Fibroblast of lung (primary cell): ENCODE measurements at regions not wholly inside any gene's neighbourhood (a gene's known extent, or its start where the extent isn't known, plus 50 kb on each side); places are given as distances from the start of the nearest gene placed in this dataset.

ENCODE experiments used
- DNase-seq, 2 donors: peaks; one replicate each; pipeline versions ENCODE4 v3.0.0 to v3.0.0-alpha.2; 2010; ENCODE audit warnings: low read depth in 2 of 2
- H2AFZ ChIP-seq: 2 replicates; pipeline ENCODE4 v1.5.1; 2012; ENCODE audit warnings: low read length, control low read depth, inconsistent platforms
- H3K27ac ChIP-seq: 2 replicates; pipeline ENCODE4 v1.5.1; 2011; ENCODE audit warnings: low read length, control low read depth; ENCODE audit not compliant: insufficient read depth
- H3K27me3 ChIP-seq: 2 replicates; pipeline ENCODE4 v1.5.1; 2011; ENCODE audit warnings: mild to moderate bottlenecking, low read length; ENCODE audit not compliant: control insufficient read depth, insufficient read depth
- H3K36me3 ChIP-seq: 2 replicates; pipeline ENCODE4 v1.5.1; 2011; ENCODE audit warnings: low read length; ENCODE audit not compliant: control insufficient read depth, insufficient read depth
- H3K4me1 ChIP-seq: 2 replicates; pipeline ENCODE4 v1.5.1; 2011; ENCODE audit warnings: low read length; ENCODE audit not compliant: control insufficient read depth, insufficient read depth; ENCODE audit errors: extremely low read depth
- H3K4me2 ChIP-seq: 2 replicates; pipeline ENCODE4 v1.5.1; 2011; ENCODE audit warnings: low read length, control low read depth; ENCODE audit not compliant: insufficient read depth; ENCODE audit errors: extremely low read depth
- H3K4me3 ChIP-seq, 4 experiments: fragments of 200-600 bp in 1 of 4; sonication (generic) in 1 of 4; replicated peaks in 1 of 4; 2 replicates each; pipeline ENCODE4 v1.5.1; 2011 to 2016; ENCODE audit warnings: low read length in 4 of 4, low read depth in 3 of 4, mild to moderate bottlenecking in 3 of 4, control low read depth in 2 of 4, inconsistent platforms in 1 of 4, mixed read lengths in 1 of 4; ENCODE audit not compliant: insufficient read depth in 1 of 4; ENCODE audit errors: control extremely low read depth in 1 of 4
- H3K79me2 ChIP-seq: 2 replicates; pipeline ENCODE4 v1.5.1; 2012; ENCODE audit warnings: mild to moderate bottlenecking, low read length, inconsistent platforms; ENCODE audit not compliant: control insufficient read depth, insufficient read depth
- H3K9ac ChIP-seq: 2 replicates; pipeline ENCODE4 v1.5.1; 2011; ENCODE audit warnings: mild to moderate bottlenecking, low read length, control low read depth; ENCODE audit not compliant: insufficient read depth
- H3K9me3 ChIP-seq: 2 replicates; pipeline ENCODE4 v1.5.1; 2012; ENCODE audit warnings: low read depth, low read length; ENCODE audit not compliant: control insufficient read depth, insufficient read depth
- H4K20me1 ChIP-seq: 2 replicates; pipeline ENCODE4 v1.5.1; 2011; ENCODE audit warnings: low read length; ENCODE audit not compliant: control insufficient read depth, insufficient read depth; ENCODE audit errors: extremely low read depth
- CTCF ChIP-seq, 2 donors: IDR thresholded peaks in 1 of 2; conservative IDR thresholded peaks in 1 of 2; 1 replicate in 1 of 2; 2 replicates in 1 of 2; pipeline ENCODE4 v1.5.1; 2011 to 2012; ENCODE audit warnings: low read length in 2 of 2, control low read depth in 1 of 2, inconsistent platforms in 1 of 2, low read depth in 1 of 2, mild to moderate bottlenecking in 1 of 2
- EZH2 ChIP-seq: IDR thresholded peaks from 2 replicates; pipeline ENCODE4 v1.5.1; 2012; ENCODE audit warnings: low read length, control low read depth, mild to moderate bottlenecking; ENCODE audit errors: missing control alignments

DNA sequence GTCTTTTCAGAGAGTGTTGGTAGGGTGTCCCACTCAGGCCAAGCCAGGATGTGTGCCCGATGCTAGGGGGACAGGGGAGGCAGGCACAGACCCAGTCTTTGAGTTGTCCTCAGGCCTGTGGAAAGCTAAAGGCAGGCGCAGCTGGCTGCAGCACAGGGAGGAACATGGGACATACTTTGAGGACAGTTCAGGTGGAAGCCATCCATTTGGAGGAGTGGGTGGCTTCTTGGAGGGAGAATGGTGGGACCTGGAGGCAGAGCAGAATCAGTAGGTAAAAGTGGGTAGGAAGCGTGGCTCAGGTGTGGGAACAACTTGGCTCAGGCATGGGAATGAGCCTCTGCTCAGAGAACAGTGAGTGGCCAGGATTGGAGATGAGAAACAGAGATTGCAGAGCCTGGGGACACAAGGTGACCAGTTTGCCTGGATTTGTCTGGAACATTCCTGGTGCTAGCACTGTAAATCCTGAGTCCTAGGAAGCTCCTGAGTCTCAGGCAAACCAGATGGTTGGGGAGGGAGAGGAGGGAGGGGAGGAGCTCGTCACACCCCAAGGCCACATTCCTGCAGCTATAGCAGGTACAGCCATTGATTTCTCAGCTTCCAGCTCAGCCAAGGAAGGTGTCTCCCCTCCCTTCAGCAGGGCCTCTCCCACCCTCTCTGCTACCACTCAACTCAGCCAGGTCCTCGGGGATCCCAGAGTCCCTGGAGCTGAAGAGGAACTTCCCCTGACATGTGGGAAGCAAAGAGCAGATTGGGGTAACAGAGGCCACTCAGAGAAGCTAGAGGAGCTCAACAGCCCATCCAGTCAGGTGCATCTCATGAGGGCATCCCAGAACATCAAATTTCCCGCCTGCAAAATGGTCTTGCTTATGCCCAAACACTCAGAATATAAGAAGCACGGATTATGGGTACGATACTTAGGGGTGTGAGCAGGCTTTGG lies 65.2 kb upstream of the TINAGL1 start:
- Histone ChIP-seq H3K9ac (no peak overlapping the region), H4K20me1 (no peaks in the 10 kb centered on the region), H3K27ac (no peak overlapping the region), H3K4me3 (no peak overlapping the region), H3K36me3 (no peaks in the 10 kb centered on the region), H3K27me3 (peaks cover 26% of the 10 kb centered on the region), H2AFZ (no peak overlapping the region), H3K4me1 (no peaks in the 10 kb centered on the region), H3K9me3 (no peaks in the 10 kb centered on the region), H3K4me2 (no peak overlapping the region), H3K79me2 (no peaks in the 10 kb centered on the region)
- no peak for DNase-seq
- no peak for TF ChIP-seq EZH2
- TF ChIP-seq CTCF (conservative IDR thresholded peaks at IDR 0.05 in 1 of 2, IDR thresholded peaks at IDR 0.05 in 1 of 2; ENCODE audit: low read depth in 1 of 2, low read length in 2 of 2) = no peak

DNA sequence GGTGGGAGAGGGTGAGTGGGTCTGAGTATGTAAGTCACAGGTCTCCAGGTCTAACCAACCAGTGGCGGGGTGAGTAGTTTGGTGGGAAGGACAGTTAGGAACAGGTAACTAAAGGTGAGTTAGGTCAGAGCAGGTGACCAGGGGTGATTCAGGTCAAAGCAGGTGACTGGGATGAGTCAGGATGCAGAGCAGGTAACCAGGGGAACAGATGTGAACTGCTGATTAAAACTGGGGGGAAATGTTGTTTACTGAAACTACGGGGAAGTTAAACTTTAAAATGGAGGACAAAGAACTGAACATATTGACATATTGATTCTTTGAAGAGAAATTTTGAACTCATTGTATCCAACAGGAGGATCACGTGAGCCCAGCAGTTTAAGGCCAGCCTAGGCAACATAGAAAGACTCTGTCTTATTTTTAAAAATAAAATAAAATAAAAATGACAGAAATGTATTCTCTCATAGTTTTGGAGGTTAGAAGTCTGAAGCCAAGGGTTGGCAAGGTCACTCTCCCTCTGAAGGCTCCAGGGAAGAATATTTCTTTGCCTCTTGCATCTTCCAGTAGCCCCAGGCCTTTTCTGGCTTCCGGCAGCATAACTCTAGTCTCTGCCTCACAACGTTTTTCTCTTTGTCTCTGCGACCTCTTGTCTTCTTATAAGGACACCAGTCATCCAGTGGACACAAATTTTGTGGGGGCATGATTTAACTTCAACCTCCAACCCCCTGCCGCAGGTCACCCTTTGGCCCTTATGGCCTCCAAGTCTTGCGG lies 64.3 kb upstream of the TINAGL1 start:
- TF ChIP-seq CTCF (conservative IDR thresholded peaks at IDR 0.05 in 1 of 2, IDR thresholded peaks at IDR 0.05 in 1 of 2; ENCODE audit: low read depth in 1 of 2, low read length in 2 of 2) (no peak), EZH2 (no peak)

DNA sequence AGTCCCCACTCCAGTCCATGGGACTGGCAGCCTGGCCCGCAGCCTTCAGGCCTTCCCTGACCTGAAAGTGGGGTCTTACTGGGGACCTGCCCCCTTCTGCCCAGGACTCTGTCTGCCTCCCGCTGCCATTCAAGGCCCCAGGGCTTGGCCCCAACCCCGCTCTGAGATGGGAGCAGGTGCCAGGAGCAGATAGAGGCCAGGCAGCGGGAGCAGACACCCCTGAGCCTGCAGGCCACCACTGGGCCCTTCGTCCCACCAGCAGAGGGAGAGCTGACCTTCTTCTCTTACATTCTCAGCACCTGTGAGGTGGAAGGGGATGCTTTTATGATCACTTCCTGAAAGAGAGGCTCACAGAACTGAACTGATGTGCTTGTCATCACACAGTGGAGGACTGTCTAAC lies 62.2 kb upstream of the TINAGL1 start:
- H3K9ac ChIP-seq = no peak overlapping the region
- H3K4me3 ChIP-seq = no peak overlapping the region
- peaks cover 16% of the 10 kb centered on the region for H3K27me3 ChIP-seq
- no peaks in the 10 kb centered on the region for H3K36me3 ChIP-seq
- H4K20me1 ChIP-seq = no peaks in the 10 kb centered on the region
- TF ChIP-seq CTCF (conservative IDR thresholded peaks at IDR 0.05 in 1 of 2, IDR thresholded peaks at IDR 0.05 in 1 of 2; ENCODE audit: low read depth in 1 of 2, low read length in 2 of 2) (no peak), EZH2 (no peak)
- no peaks in the 10 kb centered on the region for H3K9me3 ChIP-seq
- H3K27ac ChIP-seq = no peak overlapping the region
- no peaks in the 10 kb centered on the region for H3K4me1 ChIP-seq
- no peak overlapping the region for H3K4me2 ChIP-seq
- H3K79me2 ChIP-seq = no peaks in the 10 kb centered on the region
- no peak for DNase-seq
- no peak overlapping the region for H2AFZ ChIP-seq

More for the DNA sequence above, 64.3 kb upstream of the TINAGL1 start:
- Histone ChIP-seq H3K36me3 (no peaks in the 10 kb centered on the region), H3K9me3 (no peaks in the 10 kb centered on the region), H3K4me3 (no peak overlapping the region), H3K4me1 (no peaks in the 10 kb centered on the region), H3K9ac (no peak overlapping the region), H2AFZ (no peak overlapping the region), H3K79me2 (no peaks in the 10 kb centered on the region), H3K27me3 (peaks cover 20% of the 10 kb centered on the region), H4K20me1 (no peaks in the 10 kb centered on the region), H3K4me2 (no peak overlapping the region), H3K27ac (no peak overlapping the region)
- DNase-seq = no peak
